GM23248 (cell line): ENCODE measurements at regions not wholly inside any gene's neighbourhood (a gene's known extent, or its start where the extent isn't known, plus 50 kb on each side); places are given as distances from the start of the nearest gene placed in this dataset.

ENCODE experiments used
- EZH2 ChIP-seq: fragments of 200-600 bp; sonication (generic); IDR thresholded peaks from 2 replicates; pipeline ENCODE4 v1.6.1; 2018; ENCODE audit warnings: antibody characterized with exemption, mild to moderate bottlenecking; ENCODE audit not compliant: insufficient read depth, poor library complexity, severe bottlenecking
- EZH2phosphoT487 ChIP-seq: fragments of 200-600 bp; sonication (generic); IDR thresholded peaks from 2 replicates; pipeline ENCODE4 v1.6.1; 2018; ENCODE audit warnings: antibody characterized with exemption, moderate library complexity, mild to moderate bottlenecking, low read depth; ENCODE audit not compliant: insufficient read depth

DNA sequence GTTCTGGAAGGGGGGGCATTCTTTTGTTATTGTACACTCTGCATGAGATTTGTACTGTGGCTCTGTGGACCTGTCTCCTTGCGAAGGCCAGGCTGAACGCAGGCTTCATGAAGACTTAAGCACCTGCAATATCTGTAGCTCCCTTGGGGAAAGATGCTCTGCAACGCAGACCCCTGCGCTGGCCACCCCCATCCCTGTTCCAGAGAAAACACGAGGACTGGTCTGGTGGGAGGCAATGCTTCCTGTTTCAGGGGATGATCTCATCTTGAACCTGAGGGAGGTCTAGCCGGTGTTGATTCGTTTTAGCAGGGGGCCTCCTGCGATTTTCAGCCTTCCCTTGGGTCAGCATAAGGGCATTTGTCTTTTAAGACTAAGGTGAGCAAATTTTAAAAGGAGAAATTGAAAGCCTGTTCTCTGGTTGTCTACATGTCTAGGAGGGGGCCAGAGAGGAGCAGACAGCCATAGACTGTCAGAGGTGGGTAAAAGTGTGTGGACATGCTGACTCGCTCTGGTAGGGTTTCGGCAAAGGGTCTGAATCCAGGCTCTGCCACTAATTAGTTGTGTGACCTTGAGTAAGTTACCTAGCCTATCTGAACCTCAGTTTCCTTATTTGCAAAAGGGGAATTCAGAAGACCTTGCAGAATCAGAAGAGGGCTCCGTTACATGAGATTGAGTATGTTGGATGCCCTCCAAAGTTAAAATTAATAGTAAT lies 80.9 kb upstream of the RASGRF1 start:
- no peak for TF ChIP-seq EZH2
- no peak for TF ChIP-seq EZH2phosphoT487
